GM18907 (cell line): ENCODE measurements at regions not wholly inside any gene's neighbourhood (a gene's known extent, or its start where the extent isn't known, plus 50 kb on each side); places are given as distances from the start of the nearest gene placed in this dataset.
"Not testable (repeated sequence)": the region's sequence is repeated elsewhere in the genome, so short reads cannot be mapped to it uniquely, and the experiment has no call there.

Experiments
- ATAC-seq: cut with Tn5 transposase; IDR thresholded peaks from one replicate; pipeline ENCODE4 v1.9.1; 2021; ENCODE audit warnings: mild to moderate bottlenecking, moderate library complexity; ENCODE audit not compliant: unreplicated experiment

DNA sequence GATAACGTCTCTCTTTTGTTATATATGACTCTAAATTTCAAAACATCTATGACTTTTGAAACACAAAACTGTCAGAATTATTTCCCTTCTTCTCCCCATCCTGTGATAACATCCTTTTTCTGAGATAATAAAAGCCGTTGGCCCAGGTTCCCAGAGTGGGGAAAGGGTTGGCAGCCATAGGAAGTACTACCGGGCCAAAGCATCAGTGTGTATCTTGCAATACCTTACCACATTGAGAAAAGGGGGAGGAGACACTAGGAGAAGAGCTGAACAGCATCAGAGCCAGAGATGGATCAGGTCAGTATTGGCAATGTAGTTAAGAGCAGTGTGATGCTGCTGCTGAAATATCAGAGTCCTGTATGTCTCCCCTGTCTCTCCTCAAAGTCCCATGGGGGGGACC, 210.0 kb upstream of the PROK2 start:
- ATAC-seq = no peak

- no peak for ATAC-seq
These were observed 209.3 kb upstream of the PROK2 start for GRCh38 chr3:71994203-71994602.

DNA sequence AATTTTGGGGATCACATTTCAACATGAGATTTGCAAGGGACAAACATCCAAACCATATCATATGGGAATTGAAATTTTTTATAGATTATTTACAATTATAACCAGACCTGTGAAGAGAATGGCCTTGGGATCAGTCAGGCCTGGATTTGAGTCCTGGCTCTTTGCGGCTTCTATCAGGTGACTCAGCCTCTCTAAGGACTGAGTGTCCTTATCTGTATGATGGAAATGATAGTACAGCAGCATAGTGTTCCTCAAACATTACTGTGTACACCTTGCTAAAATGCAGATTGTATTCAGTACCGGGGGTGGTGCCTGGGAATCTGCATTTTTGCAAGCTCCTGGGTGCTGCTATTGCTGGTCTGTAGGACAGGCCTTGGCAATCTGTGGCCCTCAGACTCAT, 206.7 kb upstream of the PROK2 start:
- no peak for ATAC-seq

- no peak for ATAC-seq
These were observed 206.1 kb upstream of the PROK2 start for GRCh38 chr3:71991046-71991445.

DNA sequence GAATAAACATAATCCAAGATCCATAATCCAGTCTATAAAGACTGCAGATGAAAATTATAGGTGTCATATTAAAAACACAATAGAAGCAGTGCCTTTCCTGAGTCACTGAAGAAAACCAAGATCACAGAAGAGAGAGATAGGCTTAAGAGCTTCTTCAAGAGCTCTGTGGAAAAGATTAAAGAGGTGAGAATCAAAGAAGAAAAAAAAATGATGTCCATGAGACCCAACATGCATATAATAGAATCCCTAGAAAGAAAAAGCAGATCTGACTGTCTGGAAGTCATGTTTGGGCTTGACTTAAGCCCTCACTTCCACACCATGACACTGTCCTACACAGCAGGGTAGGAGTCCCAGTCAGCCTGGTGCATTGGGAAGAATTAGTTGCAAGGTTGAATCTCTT, 205.6 kb upstream of the PROK2 start:
- no peak for ATAC-seq

- ATAC-seq = no peak
These were observed 204.2 kb upstream of the PROK2 start for GRCh38 chr3:71989165-71989564.

GRCh38 chr3:71987828-71988227, 202.9 kb upstream of the PROK2 start:
- ATAC-seq = no peak

DNA sequence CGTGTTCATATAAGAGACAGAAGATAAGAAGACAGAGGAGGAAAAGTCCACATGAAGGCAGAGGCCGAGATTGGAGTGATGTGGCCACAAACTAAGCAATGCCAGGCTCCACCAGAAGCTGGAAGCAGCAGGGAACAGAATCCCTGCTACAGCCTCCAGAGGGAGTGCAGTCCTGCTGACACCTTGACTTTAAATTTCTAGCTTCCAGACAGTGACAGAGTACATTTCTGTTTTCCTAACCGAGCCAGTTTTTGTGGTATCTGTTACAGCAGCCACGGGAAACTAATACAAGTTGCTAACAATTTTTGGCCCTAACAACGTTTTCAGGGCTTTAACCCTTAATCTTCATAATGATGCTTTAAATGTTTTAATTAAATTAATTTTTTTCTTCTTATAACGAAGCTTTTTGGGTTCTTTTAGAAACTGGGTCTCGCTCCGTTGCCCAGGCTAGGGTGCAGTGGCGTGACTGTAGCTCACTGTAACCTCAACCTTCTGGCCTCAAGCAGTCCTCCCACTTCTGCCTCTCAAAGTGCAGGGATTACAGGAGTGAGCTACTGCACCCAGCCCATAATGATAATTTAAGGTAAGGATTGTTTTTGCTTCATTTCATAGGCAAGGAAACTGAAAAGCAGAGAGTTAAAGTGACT, 202.3 kb upstream of the PROK2 start:
- ATAC-seq = no peak

GRCh38 chr3:71986606-71987005, 201.7 kb upstream of the PROK2 start:
- no peak for ATAC-seq

DNA sequence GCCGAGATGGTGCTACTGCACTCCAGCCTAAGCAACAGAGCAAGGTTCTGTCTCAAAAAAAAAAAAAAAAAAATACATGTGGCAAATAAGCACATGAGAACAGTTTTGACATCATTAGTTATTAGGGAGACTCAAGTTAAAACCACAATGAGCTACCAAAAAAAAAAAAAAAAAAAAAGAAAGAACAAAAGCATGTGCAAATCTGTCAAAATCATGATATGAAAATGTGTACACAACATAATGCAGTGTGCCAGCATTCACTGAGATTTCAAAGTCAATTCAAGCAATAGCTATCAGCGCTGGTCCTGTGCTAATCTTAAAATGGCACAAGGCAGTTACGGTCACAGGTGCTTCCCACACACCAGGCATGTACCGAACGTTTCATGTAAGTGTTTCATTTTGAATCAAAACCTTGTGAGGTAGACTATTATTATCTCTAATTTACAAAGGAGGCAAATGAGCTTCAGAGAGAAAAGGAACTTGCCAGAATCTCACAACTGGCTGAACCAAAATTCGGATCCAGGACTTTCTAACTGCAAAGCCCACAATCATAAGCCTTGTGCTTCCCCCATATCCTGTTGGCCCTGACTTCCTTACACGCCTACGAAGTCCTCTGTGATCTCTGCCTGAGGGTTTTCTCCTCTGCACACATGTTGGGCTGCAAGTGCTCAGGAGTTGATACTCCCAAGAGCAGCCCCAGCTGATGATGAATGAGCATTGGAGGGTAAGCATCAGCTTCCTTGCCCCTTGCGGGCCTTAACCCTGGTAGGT, 200.1 kb upstream of the PROK2 start:
- peak; percentile 92 for ATAC-seq

DNA sequence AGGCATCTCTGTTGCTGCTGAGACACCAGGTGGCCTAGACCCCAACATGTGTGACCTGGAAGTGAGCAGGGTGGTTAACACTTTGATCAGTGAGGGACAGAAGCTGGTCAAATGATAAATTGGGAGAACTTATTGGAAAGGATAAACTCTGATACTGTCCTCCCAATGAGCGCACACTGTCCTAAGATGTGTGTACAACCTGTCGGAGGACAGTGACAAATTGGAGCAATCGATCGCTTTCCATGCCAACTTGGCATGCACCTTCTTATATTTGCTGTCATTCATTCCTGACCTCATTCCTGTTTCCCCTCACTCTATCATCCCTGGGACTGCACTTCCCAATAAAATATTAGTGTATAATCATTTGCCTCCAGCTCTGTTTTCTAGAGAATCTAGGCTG, 198.7 kb upstream of the PROK2 start:
- ATAC-seq = no peak

DNA sequence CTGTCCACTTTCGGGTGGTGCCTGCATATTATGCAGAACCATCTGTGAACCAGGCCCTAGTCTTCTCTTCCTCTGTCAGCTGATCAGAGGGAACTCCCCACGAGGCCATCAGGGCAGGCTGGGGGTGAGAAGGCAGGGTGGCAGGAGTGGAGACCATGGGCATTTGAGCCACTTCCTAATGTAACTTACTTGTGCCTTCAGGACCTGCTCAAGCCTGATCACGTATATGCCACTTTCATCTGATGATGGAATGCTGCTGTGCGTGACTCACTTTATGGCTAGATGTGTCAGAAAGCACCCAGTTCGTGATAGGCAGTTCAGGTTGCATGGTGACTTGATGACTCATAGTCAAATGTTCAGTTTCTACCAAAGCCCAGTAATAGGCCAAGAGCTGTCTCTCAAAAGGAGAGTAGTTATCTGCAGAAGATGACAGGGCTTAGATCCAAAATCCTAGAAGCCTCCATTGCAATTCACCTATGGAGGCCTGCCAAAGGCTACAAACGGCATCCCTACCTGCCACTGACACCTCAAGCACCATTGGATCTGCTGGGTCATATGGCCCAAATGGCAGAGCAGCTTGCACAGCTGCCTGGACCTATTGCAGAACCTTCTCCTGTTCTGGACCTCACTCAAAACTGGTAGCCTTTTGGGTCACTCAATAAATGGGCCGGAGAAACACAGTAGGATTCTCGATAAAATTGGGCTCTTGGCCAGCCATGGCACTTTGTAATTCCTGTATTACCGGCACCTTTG, 197.7 kb upstream of the PROK2 start:
- ATAC-seq = not testable (repeated sequence)

GRCh38 chr3:71979175-71979574, 194.2 kb upstream of the PROK2 start:
- ATAC-seq = no peak

- ATAC-seq = peak; percentile 92
These were observed 193.3 kb upstream of the PROK2 start for GRCh38 chr3:71978150-71978721.

GRCh38 chr3:71977525-71977924, 192.6 kb upstream of the PROK2 start:
- no peak for ATAC-seq

- ATAC-seq = no peak
These were observed 190.6 kb upstream of the PROK2 start for GRCh38 chr3:71975573-71975972.

DNA sequence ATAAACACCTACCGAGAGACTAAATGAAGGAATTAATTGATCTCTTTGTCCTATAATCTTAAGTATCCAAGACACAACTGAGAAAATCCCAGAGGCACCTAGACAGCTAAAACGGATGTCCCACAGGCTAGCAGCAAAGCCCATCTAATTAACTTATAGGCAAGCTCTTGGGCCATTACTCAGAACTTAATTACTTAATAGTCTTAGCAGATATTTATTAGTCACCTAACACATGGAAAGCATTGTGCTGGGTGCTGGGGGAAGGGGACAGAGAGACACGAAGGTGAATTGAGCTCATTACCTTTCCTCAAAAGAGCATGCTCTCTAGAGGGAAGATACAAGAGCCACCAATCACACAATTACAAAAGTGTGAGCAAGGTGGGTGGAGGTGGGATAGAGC, 189.8 kb upstream of the PROK2 start:
- no peak for ATAC-seq

- ATAC-seq = no peak
These were observed 188.5 kb upstream of the PROK2 start for GRCh38 chr3:71973274-71974030.

- no peak for ATAC-seq
These were observed 187.1 kb upstream of the PROK2 start for GRCh38 chr3:71972031-71972430.

- no peak for ATAC-seq
These were observed 183.6 kb upstream of the PROK2 start for GRCh38 chr3:71968544-71968943.

GRCh38 chr3:71966185-71966584, 181.2 kb upstream of the PROK2 start:
- no peak for ATAC-seq
